ENCODE measurements at regions not wholly inside any gene's neighbourhood (a gene's known extent, or its start where the extent isn't known, plus 50 kb on each side); places are given as distances from the start of the nearest gene placed in this dataset.

DNA sequence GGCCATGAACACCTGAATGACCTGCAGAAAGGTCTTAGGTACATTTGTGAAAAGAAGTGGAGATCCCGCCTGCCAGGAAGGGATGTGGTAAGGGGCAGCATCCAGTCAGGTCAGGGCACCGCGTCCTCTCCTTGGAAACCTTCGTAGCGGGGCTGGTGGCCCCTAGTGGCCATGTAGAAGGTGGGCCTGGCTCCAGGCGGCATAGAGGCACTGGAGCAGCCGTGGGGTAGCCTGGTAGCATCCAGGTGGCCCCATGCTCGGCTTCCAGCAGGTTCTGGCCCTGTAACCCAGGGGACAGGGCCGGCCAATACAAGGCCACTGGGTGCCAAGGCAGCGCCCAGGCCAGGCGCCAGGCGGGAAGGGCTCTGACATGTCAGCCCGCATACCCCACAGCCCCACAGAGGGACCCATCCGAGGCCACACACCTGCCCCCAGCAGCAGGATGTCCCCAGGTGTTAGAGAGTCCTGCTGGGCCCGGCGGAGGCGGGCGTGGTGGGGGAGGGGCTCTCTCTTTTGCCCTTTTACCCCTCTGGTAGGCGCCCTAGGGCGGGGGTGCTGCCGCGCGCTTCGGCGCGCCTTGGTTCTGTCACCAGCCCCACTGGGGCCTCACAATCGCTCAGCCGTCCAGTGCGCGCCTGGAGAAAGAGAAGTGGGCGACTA, 58.3 kb upstream of the SPATA31E1 start:
- no peaks in the 10 kb centered on the region for H3K4me1 ChIP-seq (ENCODE audit: control insufficient read depth, insufficient read depth, low read length)
- 93% methylated on average over 31 of the region's 31 CpGs for WGBS
- intact Hi-C loops (cut with DNase I): no loop called here
- H3K4me3 ChIP-seq (ENCODE audit: low read length): no peak overlapping the region
- no peaks in the 10 kb centered on the region for H3K9me3 ChIP-seq (ENCODE audit: control insufficient read depth, low read length)
- no peaks in the 10 kb centered on the region for H3K27me3 ChIP-seq (ENCODE audit: control insufficient read depth, insufficient read depth)
- DNase-seq: no peak
- H3K27ac ChIP-seq (ENCODE audit: low read length): no peak overlapping the region
- ATAC-seq: no peak

DNA sequence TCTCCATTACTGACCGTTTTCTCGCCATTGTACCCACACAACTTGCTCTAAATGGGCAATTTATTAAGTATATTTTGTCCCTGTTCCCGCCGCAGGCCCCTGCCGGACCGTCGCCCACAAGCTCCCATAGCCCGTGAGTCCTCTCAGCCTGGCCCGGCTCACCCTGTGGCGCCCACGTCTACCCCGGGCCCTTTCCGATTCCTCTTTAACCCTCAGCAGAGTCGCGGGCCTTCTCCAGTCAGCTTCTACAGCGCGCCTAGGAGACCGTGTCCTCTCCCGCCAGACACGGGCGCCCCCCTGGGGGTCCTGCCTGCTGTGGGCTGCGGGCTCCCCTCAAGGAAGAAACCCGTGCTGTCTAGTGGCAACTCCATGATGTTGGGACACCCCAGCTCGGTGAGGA, 57.8 kb upstream of the SPATA31E1 start:
- H3K27ac ChIP-seq (ENCODE audit: low read length): no peak overlapping the region
- intact Hi-C loops (cut with DNase I): no loop called here
- 94% methylated on average over 24 of the region's 24 CpGs for WGBS
- ATAC-seq (no peak), DNase-seq (no peak)
- H3K4me1 ChIP-seq (ENCODE audit: control insufficient read depth, insufficient read depth, low read length): no peaks in the 10 kb centered on the region
- H3K27me3 ChIP-seq (ENCODE audit: control insufficient read depth, insufficient read depth): no peaks in the 10 kb centered on the region
- no peak overlapping the region for H3K4me3 ChIP-seq (ENCODE audit: low read length)
- H3K9me3 ChIP-seq (ENCODE audit: control insufficient read depth, low read length): no peaks in the 10 kb centered on the region

DNA sequence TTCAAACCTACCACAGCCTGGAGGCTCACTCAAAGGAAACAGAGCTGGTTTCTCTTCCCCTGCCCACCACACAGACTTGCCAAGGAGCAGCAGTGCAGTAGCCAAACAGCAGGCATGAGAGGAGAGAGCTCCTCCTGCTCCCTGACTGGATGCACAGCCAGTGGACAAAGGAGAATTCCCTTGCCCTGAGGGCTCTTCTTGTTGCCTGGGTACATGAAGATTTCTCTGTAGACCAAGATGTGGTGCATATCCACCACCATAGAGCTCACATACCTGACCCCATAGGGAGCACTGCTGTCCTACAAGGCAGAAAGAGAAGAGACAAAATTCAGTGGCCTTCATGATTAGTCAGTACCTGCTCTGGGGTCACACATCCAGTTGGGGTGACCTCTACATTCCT, 56.3 kb upstream of the SPATA31E1 start:
- H3K4me1 ChIP-seq (ENCODE audit: control insufficient read depth, insufficient read depth, low read length): no peaks in the 10 kb centered on the region
- no peaks in the 10 kb centered on the region for H3K9me3 ChIP-seq (ENCODE audit: control insufficient read depth, low read length)
- no peak for ATAC-seq
- no peak for DNase-seq
- no peaks in the 10 kb centered on the region for H3K27me3 ChIP-seq (ENCODE audit: control insufficient read depth, insufficient read depth)
- H3K27ac ChIP-seq (ENCODE audit: low read length): no peak overlapping the region
- H3K4me3 ChIP-seq (ENCODE audit: low read length): no peak overlapping the region
- intact Hi-C loops (cut with DNase I): no loop called here

DNA sequence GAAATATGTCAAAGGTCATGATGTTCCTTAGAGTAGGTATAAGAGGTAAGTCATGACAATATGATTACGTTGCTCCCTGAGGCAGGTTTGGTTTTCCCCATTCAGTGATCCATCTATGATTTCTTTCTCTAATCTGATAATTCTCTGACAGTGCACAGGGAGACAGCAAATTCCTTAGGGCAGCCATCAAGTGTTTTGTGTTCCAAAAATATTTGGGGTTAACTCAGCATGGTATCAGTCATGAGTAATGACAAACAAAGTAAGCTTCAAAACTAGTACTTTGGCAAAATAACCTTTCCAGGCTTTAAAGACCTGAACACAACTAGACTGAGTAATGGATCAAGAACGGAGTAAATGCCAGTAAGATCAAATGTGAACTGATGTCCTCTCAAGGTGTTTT, 55.3 kb upstream of the SPATA31E1 start:
- 95% methylated on average over 2 of the region's 2 CpGs for WGBS
- ATAC-seq (no peak), DNase-seq (no peak)
- H3K27ac ChIP-seq (ENCODE audit: low read length): no peak overlapping the region
- no peaks in the 10 kb centered on the region for H3K9me3 ChIP-seq (ENCODE audit: control insufficient read depth, low read length)
- intact Hi-C loops (cut with DNase I): no loop called here
- no peak overlapping the region for H3K4me3 ChIP-seq (ENCODE audit: low read length)
- H3K4me1 ChIP-seq (ENCODE audit: control insufficient read depth, insufficient read depth, low read length): no peaks in the 10 kb centered on the region
- H3K27me3 ChIP-seq (ENCODE audit: control insufficient read depth, insufficient read depth): no peaks in the 10 kb centered on the region

DNA sequence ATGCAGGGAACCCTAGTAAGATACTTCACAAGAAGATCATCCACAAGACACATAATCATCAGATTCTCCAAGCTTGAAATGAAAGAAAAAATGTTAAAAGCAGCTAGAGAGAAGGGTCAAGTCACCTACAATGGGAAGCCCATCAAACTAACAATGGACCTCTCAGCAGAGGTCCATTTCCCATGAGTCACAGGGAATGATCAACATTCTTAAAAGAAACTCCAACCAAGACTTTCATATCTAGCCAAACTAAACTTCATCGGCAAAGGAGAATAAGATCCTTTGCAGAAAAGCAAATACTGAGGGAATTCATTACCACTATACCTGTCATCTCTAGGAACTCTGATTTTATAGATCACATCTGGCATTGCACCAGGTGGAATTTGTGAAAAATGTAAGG, 52.9 kb upstream of the SPATA31E1 start:
- Histone ChIP-seq H3K27me3 (ENCODE audit: control insufficient read depth, insufficient read depth) (no peaks in the 10 kb centered on the region), H3K9me3 (ENCODE audit: control insufficient read depth, low read length) (no peaks in the 10 kb centered on the region), H3K27ac (ENCODE audit: low read length) (no peak overlapping the region), H3K4me1 (ENCODE audit: control insufficient read depth, insufficient read depth, low read length) (no peaks in the 10 kb centered on the region), H3K4me3 (ENCODE audit: low read length) (no peak overlapping the region)
- WGBS: 59% methylated on average over 1 of the region's 1 CpG
- no peak for DNase-seq
- ATAC-seq: no peak
- intact Hi-C loops (cut with DNase I): no loop called here

DNA sequence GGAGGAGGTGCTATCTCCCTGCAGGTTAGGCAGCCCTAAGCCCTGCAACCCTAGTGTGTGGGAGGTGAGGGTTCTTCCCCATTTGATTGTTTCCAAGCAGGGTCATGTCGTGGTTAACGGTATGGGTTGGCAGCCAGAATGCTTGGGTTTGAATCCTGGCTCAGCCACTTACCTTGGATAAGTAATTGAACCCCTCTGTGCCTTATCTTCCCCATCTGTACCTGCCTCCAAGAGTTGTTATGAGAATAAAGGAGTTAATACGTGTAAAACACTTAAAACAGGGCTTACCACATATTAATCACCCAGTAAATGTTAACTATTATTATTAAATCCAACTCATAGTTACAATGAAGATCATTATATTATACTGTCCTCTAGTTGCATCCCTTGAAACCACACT, 52.2 kb upstream of the SPATA31E1 start:
- Histone ChIP-seq H3K27ac (ENCODE audit: low read length) (no peak overlapping the region), H3K4me3 (ENCODE audit: low read length) (no peak overlapping the region), H3K9me3 (ENCODE audit: control insufficient read depth, low read length) (no peaks in the 10 kb centered on the region), H3K27me3 (ENCODE audit: control insufficient read depth, insufficient read depth) (no peaks in the 10 kb centered on the region), H3K4me1 (ENCODE audit: control insufficient read depth, insufficient read depth, low read length) (no peaks in the 10 kb centered on the region)
- ATAC-seq (no peak), DNase-seq (no peak)
- 45% methylated on average over 3 of the region's 3 CpGs for WGBS
- intact Hi-C loops (cut with DNase I): no loop called here

DNA sequence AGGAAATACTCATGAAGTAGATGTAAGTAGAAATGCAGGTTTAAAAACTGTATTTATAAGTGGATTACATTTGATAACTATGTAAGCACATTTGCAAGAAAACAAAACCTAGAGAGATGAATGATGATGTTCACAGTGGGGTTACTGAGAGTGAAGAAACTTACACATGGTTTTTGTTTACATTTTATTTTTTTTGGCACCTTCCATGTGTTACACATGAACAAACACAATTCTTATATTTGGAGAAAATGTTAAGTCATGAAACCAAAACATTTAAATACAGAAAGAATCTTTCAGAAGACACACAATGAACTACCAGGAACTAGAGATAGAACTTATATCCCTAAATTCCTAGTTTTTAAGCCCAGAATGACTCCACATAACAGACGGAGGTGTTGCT, 51.5 kb upstream of the SPATA31E1 start:
- no peak overlapping the region for H3K27ac ChIP-seq (ENCODE audit: low read length)
- H3K9me3 ChIP-seq (ENCODE audit: control insufficient read depth, low read length): no peaks in the 10 kb centered on the region
- ATAC-seq (no peak), DNase-seq (no peak)
- WGBS: 84% methylated on average over 1 of the region's 1 CpG
- intact Hi-C loops (cut with DNase I): no loop called here
- H3K27me3 ChIP-seq (ENCODE audit: control insufficient read depth, insufficient read depth): no peaks in the 10 kb centered on the region
- H3K4me3 ChIP-seq (ENCODE audit: low read length): no peak overlapping the region
- H3K4me1 ChIP-seq (ENCODE audit: control insufficient read depth, insufficient read depth, low read length): no peaks in the 10 kb centered on the region

Data from right cardiac atrium (tissue), 5 donors.